HEK293 (cell line): ENCODE measurements at regions not wholly inside any gene's neighbourhood (a gene's known extent, or its start where the extent isn't known, plus 50 kb on each side); places are given as distances from the start of the nearest gene placed in this dataset.

Experiments used
- ZFP3 ChIP-seq: fragments of 450-650 bp; formaldehyde crosslinking; IDR thresholded peaks from 2 replicates; pipeline ENCODE4 v1.5.1; 2016; ENCODE audit warnings: low read depth, missing biosample characterization, missing genetic modification characterization
- ZNF792 ChIP-seq: fragments of 450-650 bp; formaldehyde crosslinking; IDR thresholded peaks from 2 replicates; pipeline ENCODE4 v1.5.1; 2016; ENCODE audit warnings: missing biosample characterization, missing genetic modification characterization
- TF ChIP-seq, protein P1 (sequence below): fragments of 450-650 bp; formaldehyde crosslinking; IDR thresholded peaks from 2 replicates; pipeline ENCODE4 v1.5.1; 2017; ENCODE audit warnings: missing biosample characterization, mild to moderate bottlenecking, missing genetic modification characterization, moderate library complexity
- TF ChIP-seq, protein P2 (sequence below): fragments of 450-650 bp; formaldehyde crosslinking; conservative IDR thresholded peaks from 2 replicates; pipeline ENCODE4 v1.5.1; 2016; ENCODE audit warnings: low read depth, missing biosample characterization, missing genetic modification characterization

DNA sequence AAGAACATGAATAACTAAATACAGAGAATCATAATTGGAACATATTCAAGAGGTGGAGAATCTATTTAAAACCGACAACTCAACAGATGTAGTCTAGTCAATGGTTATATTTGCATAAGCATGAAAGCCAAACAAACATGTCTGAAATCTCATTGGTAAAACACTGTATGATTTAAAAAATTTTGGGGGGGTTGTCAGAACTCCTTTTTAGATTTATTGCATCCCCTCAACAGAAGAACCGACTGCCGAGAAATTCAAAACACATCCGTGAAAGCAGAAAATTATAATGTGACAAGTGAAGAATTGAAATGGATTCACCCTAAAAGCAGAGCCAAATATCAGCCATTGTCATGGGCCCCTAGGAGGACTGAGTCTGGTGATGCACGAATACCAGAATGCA, 633.4 kb upstream of the KCNMB2 start:
- TF ChIP-seq ZFP3 (tag by site-specific recombination) (no peak), ZNF792 (no peak)
- TF ChIP-seq, protein P1, sequence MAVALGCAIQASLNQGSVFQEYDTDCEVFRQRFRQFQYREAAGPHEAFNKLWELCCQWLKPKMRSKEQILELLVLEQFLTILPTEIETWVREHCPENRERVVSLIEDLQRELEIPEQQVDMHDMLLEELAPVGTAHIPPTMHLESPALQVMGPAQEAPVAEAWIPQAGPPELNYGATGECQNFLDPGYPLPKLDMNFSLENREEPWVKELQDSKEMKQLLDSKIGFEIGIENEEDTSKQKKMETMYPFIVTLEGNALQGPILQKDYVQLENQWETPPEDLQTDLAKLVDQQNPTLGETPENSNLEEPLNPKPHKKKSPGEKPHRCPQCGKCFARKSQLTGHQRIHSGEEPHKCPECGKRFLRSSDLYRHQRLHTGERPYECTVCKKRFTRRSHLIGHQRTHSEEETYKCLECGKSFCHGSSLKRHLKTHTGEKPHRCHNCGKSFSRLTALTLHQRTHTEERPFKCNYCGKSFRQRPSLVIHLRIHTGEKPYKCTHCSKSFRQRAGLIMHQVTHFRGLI (tag by site-specific recombination), result no peak
- TF ChIP-seq, protein P2, sequence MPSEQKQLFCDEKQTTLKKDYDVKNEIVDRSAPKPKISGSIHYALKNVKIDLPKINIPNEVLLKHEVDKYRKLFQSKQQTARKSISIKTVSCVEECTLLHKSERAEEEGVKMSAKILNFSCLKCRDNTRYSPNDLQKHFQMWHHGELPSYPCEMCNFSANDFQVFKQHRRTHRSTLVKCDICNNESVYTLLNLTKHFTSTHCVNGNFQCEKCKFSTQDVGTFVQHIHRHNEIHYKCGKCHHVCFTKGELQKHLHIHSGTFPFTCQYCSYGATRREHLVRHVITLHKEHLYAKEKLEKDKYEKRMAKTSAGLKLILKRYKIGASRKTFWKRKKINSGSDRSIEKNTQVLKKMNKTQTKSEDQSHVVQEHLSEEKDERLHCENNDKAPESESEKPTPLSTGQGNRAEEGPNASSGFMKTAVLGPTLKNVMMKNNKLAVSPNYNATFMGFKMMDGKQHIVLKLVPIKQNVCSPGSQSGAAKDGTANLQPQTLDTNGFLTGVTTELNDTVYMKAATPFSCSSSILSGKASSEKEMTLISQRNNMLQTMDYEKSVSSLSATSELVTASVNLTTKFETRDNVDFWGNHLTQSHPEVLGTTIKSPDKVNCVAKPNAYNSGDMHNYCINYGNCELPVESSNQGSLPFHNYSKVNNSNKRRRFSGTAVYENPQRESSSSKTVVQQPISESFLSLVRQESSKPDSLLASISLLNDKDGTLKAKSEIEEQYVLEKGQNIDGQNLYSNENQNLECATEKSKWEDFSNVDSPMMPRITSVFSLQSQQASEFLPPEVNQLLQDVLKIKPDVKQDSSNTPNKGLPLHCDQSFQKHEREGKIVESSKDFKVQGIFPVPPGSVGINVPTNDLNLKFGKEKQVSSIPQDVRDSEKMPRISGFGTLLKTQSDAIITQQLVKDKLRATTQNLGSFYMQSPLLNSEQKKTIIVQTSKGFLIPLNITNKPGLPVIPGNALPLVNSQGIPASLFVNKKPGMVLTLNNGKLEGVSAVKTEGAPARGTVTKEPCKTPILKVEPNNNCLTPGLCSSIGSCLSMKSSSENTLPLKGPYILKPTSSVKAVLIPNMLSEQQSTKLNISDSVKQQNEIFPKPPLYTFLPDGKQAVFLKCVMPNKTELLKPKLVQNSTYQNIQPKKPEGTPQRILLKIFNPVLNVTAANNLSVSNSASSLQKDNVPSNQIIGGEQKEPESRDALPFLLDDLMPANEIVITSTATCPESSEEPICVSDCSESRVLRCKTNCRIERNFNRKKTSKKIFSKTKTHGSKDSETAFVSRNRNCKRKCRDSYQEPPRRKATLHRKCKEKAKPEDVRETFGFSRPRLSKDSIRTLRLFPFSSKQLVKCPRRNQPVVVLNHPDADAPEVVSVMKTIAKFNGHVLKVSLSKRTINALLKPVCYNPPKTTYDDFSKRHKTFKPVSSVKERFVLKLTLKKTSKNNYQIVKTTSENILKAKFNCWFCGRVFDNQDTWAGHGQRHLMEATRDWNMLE (tag by site-specific recombination), result no peak
